HAP-1 (cell line): ENCODE measurements at regions not wholly inside any gene's neighbourhood (a gene's known extent, or its start where the extent isn't known, plus 50 kb on each side); places are given as distances from the start of the nearest gene placed in this dataset.
A peak's percentile ranks its signal among the peaks of the same experiment; 100 is the strongest.
"Not testable (repeated sequence)": the region's sequence is repeated elsewhere in the genome, so short reads cannot be mapped to it uniquely, and the experiment has no call there.

ENCODE experiments used
- DNase-seq, 2 experiments: peaks; one replicate each; pipeline ENCODE4 v3.0.0-alpha.2; 2016 to 2020; ENCODE audit warnings: low spot score in 2 of 2
- H3K27me3 ChIP-seq: fragments of 250-450 bp; sonication (Bioruptor Pico); 2 replicates; pipeline ENCODE4 v1.5.1; 2020; ENCODE audit warnings: low read depth, mild to moderate bottlenecking, moderate library complexity
- H3K36me3 ChIP-seq: fragments of 250-450 bp; sonication (Bioruptor Pico); replicated peaks from 2 replicates; pipeline ENCODE4 v1.5.1; 2020; ENCODE audit warnings: mild to moderate bottlenecking
- H3K4me1 ChIP-seq: fragments of 250-450 bp; sonication (Bioruptor Pico); 2 replicates; pipeline ENCODE4 v1.5.1; 2020; ENCODE audit warnings: mild to moderate bottlenecking
- H3K4me3 ChIP-seq: fragments of 250-450 bp; sonication (Bioruptor Pico); 2 replicates; pipeline ENCODE4 v1.5.1; 2020; ENCODE audit warnings: mild to moderate bottlenecking, moderate library complexity
- H3K9me3 ChIP-seq: fragments of 250-450 bp; sonication (Bioruptor Pico); 2 replicates; pipeline ENCODE4 v1.5.1; 2020; ENCODE audit warnings: mild to moderate bottlenecking, moderate library complexity
- in situ Hi-C: fragments of 300-500 bp; cut with MboI; formaldehyde crosslinking; loops from 3 replicates; pipeline ENCODE4 v1.14.3; 2020; ENCODE audit warnings: low sequenced_read_pairs, inconsistent platforms, mixed read lengths

DNA sequence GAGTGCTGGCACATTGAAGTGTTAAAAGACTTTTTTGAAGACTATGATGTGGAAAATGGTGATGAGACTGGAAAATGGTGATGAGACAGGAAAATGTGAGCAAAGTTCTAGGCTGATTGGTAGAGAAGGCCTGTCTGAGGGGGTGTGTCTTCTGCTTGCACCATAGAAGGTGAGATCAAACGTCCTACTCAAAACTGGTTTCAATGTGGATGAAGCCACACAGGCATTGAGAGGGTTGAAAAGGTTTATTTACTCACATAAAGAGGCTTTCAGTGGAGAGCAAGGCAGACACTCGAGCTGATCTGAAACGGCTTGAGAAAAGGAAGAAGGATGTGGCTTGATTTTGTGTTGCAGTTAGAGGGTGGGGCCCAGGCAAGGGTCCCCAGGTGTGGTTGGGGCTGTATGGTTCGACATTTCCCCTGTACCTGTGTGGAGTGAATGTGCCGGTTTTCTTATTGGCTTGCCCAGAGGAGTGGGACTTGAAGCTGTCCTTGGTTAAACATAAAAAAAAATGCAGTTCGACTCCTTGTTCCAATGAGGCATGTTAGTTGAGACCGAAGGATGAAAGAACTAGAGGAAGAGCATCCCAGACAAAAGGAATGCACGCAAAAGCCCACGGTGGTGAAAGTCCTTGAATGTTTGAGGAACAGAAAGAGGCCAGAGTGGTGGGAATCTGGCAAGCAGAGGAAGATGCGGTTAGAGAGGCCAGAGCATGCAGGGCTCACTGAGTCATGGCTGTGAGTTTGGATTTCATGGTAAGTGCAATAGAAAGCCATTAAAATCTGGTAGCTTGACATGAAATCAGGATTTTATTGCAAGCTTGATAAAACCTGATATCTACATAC is 172.3 kb downstream of the EPM2A start:
- no peaks in the 10 kb centered on the region for H3K27me3 ChIP-seq
- in situ Hi-C loops = no loop called here
- no peaks in the 10 kb centered on the region for H3K4me1 ChIP-seq
- H3K4me3 ChIP-seq = no peak overlapping the region
- DNase-seq = no peak
- no peaks in the 10 kb centered on the region for H3K9me3 ChIP-seq
- no peaks in the 10 kb centered on the region for H3K36me3 ChIP-seq

DNA sequence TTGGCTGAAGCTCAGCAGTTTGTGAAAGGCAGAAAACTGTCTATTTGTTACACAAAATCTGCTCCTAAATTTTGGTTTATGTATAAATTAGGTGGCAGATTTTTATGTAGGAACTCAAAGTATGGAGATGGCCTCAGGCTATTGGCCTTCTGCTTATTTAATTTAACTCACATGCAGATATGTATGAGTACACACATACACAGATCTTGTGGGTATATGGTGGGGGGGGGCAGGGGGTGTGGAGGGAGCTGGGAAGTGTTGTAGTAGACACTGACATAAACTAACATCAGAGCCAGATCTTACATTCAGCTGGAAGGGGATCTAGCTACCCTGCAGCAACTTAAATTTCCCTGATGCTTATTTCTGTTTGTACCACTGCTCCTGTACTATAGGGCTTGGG is 170.8 kb downstream of the EPM2A start:
- Histone ChIP-seq H3K27me3 (no peaks in the 10 kb centered on the region), H3K4me1 (peaks cover 11% of the 10 kb centered on the region), H3K36me3 (no peaks in the 10 kb centered on the region), H3K4me3 (no peak overlapping the region), H3K9me3 (no peaks in the 10 kb centered on the region)
- in situ Hi-C loops = no loop called here
- no peak for DNase-seq

DNA sequence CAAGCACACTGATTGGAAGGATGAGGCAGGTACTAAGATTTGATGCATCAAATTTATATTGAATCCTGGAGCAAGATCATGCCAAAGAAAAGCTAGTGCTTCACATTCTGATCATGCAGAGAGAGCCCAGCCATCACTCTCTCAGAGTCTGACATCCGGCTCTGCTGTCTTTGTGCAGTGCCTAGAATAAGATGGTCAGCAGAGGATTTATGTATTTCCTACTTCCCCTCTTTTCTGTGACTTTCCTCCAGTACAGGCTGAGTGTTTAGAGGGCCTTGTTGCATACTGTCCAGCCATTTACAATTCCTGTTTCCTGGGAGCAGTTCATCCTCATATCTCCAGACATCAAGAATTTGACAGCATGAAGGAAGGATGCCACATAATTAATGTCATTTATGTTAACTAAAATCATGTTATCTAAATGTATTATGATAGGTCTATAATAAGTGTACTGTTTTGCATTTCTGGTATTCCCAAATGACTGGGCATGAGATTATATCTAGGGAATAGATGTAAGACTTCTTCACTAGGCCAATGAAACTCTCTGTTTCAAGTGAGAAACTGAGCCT is 167.6 kb downstream of the EPM2A start:
- in situ Hi-C loops = no loop called here
- no peaks in the 10 kb centered on the region for H3K9me3 ChIP-seq
- DNase-seq = no peak
- H3K4me3 ChIP-seq = no peak overlapping the region
- H3K36me3 ChIP-seq = no peaks in the 10 kb centered on the region
- no peaks in the 10 kb centered on the region for H3K27me3 ChIP-seq
- H3K4me1 ChIP-seq = peaks cover 11% of the 10 kb centered on the region

DNA sequence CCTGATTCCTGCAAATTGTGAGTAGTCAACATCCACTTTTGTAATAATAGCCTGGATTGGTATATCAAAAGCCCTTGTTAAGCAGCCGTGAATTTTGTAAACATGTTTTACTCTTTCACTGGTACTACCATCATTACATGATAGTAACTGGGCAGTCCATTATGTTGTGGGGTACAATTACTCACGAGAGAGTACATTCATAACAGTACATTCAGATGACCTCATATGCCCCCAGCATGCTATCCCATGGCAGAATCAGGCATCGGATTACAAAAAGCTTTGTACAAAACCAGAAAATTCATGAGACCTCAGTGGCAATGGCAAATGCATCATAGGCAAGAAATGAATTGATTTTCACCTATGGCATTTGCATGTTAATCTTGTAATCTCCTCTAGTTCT is 166.2 kb downstream of the EPM2A start:
- Histone ChIP-seq H3K4me1 (peaks cover 11% of the 10 kb centered on the region), H3K9me3 (no peaks in the 10 kb centered on the region), H3K4me3 (no peak overlapping the region), H3K27me3 (no peaks in the 10 kb centered on the region), H3K36me3 (no peaks in the 10 kb centered on the region)
- in situ Hi-C loops = no loop called here
- peak; percentile 23 to 43 for DNase-seq

DNA sequence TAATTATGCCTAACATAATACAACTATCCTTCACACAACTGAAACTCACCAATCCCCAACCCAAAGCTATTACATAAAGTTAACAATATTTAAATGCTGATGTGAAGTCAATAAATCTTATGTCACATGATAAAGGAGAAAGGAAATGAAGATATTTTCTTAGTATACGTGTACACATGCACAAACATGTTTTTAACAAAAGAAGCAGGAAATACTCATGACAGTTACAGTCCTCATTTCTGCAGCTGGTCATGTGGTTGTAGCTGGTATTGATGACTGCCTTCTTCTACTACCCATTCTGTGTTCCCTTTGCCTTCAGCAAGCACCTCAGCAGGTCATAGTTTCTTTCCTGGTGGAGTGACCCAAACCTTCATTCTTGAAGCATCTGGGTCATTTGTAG is 165.0 kb downstream of the EPM2A start:
- H3K4me3 ChIP-seq, DNase-seq, in situ Hi-C loops, H3K27me3 ChIP-seq, H3K36me3 ChIP-seq, H3K9me3 ChIP-seq: not testable (repeated sequence)
- H3K4me1 ChIP-seq = peaks cover 11% of the 10 kb centered on the region

DNA sequence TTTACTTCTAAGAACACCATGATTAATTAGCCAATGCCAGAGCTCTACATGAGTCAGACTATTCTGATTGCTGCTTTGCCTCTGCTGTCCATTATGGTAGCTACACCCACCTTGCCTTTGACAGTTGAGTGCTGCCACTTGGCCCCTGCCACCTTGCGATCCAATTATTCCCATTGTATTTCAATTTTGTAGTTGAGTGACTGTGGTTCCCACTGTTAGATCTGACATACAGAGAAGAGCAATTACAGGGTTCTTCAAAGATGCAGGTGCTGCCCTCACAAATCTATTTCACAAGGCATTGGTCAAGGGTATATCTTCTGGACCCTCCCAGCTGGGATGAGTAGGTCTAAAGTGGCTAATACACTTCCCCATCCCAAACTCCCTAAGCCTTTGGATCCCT is 161.1 kb downstream of the EPM2A start:
- H3K9me3 ChIP-seq, H3K36me3 ChIP-seq, H3K27me3 ChIP-seq, H3K4me3 ChIP-seq, H3K4me1 ChIP-seq, DNase-seq, in situ Hi-C loops: not testable (repeated sequence)
